ENCODE measurements at regions not wholly inside any gene's neighbourhood (a gene's known extent, or its start where the extent isn't known, plus 50 kb on each side); places are given as distances from the start of the nearest gene placed in this dataset.
"Not testable (repeated sequence)": the region's sequence is repeated elsewhere in the genome, so short reads cannot be mapped to it uniquely, and the experiment has no call there.

DNA sequence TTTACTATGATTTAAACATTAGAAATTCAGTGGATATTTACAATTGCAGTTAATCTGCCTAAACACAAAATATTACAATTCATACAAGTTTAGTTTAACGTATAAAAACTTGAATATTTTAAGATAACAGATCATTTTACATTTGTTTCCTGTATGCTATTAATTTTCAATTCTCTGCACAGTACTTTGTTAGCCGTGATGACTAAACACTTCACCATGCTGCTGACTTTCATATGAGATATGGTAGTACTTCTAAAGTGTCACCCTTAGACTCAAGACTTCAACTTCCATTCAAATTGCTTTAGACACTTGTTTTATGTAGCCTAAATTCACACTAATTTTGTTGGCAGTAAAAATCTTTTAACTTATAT is 1646.4 kb upstream of the ADGRL3 start:
- peaks cover 19% of the 10 kb centered on the region for H3K9me3 Mint-ChIP-seq
- H3K27me3 Mint-ChIP-seq: no peaks in the 10 kb centered on the region
- no peak overlapping the region for H3K27ac Mint-ChIP-seq
- no peak overlapping the region for H3K4me3 Mint-ChIP-seq
- no peaks in the 10 kb centered on the region for H3K36me3 Mint-ChIP-seq
- H3K4me1 Mint-ChIP-seq: no peaks in the 10 kb centered on the region

DNA sequence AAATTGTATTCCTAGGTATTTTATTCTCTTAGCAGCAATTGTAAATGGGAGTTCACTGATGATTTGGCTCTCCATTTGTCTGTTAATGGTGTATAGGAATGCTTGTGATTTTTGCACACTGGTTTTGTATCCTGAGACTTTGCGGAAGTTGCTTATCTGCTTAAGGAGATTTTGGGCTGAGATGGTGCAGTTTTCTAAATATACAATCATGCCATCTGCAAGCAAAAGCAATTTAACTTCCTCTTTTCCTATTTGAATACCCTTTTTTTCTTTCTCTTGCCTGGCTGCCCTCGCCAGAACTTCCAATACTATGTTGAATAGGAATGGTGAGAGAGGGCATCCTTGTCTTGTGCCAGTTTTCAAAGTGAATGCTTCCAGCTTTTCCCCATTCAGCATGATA is 1643.9 kb upstream of the ADGRL3 start:
- not testable (repeated sequence) for H3K27me3 Mint-ChIP-seq, H3K4me3 Mint-ChIP-seq, H3K27ac Mint-ChIP-seq, H3K36me3 Mint-ChIP-seq, H3K4me1 Mint-ChIP-seq
- H3K9me3 Mint-ChIP-seq: peaks cover 17% of the 10 kb centered on the region

DNA sequence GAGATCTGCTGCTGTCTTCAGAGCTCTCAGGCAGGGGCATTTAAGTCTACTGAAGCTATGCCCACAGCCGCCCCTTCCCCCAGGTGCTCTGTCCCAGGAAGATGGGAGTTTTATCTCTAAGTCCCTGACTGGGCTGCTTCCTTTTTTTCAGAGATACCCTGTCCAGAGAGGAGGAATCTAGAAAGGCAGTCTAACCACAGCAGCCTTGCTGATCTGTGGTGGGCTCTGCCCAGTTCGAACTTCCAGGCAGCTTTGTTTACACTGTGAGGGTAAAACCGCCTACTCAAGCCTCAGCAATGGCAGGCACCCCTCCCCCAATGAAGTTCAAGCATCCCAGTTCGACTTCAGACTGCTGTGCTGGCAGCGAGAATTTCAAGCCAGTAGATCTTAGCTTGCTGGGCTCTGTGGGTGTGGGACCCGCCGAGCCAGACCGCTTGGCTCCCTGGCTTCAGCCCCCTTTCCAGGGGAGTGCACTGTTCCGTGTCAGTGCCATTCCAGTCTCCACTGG is 1639.9 kb upstream of the ADGRL3 start:
- not testable (repeated sequence) for H3K4me3 Mint-ChIP-seq, H3K4me1 Mint-ChIP-seq

DNA sequence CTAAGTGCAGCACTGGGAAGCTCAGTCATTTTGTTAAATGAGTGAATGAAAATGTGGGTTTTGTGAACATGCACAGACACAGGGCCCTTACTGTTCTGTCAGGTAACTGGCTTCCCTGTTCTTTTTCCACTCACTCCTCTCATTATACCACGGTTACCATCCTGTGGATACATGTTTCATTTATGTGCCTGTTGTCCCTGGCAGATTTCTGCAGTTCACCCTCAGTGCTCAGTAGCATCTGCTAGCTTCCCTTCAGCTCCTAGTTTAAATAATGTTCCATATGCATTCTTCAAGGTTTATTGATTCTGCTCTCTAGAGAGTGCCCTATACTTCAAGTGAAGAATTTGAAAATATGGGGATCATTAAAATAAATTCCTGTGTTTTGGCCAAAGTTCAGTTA is 1634.3 kb upstream of the ADGRL3 start:
- Mint-ChIP-seq H3K36me3 (no peaks in the 10 kb centered on the region), H3K27me3 (no peaks in the 10 kb centered on the region), H3K4me3 (no peak overlapping the region), H3K4me1 (no peaks in the 10 kb centered on the region), H3K27ac (no peak overlapping the region), H3K9me3 (no peaks in the 10 kb centered on the region)

More for the DNA sequence above, 1639.9 kb upstream of the ADGRL3 start:
- H3K36me3 Mint-ChIP-seq, H3K27me3 Mint-ChIP-seq, H3K27ac Mint-ChIP-seq: not testable (repeated sequence)
- peaks cover 11% of the 10 kb centered on the region for H3K9me3 Mint-ChIP-seq

- H3K27me3 Mint-ChIP-seq: no peaks in the 10 kb centered on the region
- no peak overlapping the region for H3K27ac Mint-ChIP-seq
- no peak overlapping the region for H3K4me3 Mint-ChIP-seq
- H3K36me3 Mint-ChIP-seq: no peaks in the 10 kb centered on the region
- peaks cover 5% of the 10 kb centered on the region for H3K9me3 Mint-ChIP-seq
- no peaks in the 10 kb centered on the region for H3K4me1 Mint-ChIP-seq
Measured at GRCh38 chr4:59570860-59571476, 1629.2 kb upstream of the ADGRL3 start.

DNA sequence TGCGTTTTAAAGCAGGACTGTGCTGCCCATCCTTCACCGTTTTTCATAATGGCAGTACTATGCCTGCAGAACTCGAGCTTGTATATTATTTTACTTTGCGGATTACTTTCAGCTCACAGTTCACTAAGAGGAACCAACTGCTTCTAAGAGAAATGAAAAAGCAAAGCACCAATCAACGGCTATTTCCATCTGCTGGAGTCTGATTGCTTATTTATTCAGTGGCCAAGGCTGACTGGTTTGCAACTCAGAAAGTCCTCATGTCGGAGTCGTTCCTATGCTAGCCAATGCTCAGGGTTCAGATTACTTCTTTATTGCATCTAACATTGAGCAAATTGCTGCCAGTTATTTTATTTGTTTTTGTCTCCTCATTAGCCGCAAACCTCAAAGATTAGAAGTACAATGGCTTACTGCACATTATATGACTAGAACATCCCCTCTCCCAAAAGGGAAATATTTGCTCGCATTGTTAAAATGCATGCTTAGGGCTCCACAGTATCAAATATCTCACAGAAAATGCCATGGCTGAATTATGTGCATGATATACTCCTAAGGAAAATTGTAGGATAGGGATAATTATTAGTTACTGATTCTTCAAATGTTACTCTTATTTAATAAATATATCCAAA is 1628.2 kb upstream of the ADGRL3 start:
- H3K27ac Mint-ChIP-seq: no peak overlapping the region
- no peaks in the 10 kb centered on the region for H3K4me1 Mint-ChIP-seq
- H3K4me3 Mint-ChIP-seq: no peak overlapping the region
- H3K36me3 Mint-ChIP-seq: no peaks in the 10 kb centered on the region
- no peaks in the 10 kb centered on the region for H3K27me3 Mint-ChIP-seq
- H3K9me3 Mint-ChIP-seq: peaks cover 5% of the 10 kb centered on the region

DNA sequence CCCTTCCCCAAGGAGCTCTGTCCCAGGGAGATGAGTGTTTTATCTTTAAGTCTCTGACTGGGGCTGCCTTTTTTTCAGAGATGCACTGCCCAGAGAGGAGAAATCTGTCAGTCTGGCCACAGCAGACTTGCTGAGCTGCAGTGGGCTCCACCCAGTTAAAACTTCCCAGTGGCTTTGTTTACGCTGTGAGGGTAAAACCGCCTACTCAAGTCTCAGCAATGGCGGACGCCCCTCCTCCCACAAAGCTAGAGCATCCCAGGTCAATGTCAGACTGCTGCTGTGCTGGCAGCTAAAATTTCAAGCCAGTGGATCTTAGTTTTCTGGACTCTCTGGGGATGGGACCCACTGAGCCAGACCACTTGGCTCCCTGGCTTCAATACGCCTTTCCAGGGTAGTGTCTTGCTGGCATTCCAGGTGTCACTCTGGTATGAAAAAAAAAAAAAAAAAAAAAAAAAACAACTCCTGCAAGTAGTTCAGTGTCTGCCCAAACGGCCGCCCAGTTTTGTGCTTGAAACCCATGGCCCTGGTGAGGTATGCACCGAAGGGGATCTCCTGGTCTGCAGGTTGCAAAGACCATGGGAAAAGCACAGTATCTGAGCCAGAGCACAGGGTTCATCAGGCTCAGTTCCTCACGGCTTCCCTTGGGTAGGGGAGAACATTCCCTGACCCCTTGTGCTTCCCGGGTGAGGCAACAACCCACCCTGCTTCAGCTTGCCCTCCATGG is 1616.1 kb upstream of the ADGRL3 start:
- Mint-ChIP-seq H3K27ac (no peak overlapping the region), H3K27me3 (no peaks in the 10 kb centered on the region), H3K36me3 (peaks cover 1% of the 10 kb centered on the region), H3K9me3 (peaks cover 12% of the 10 kb centered on the region), H3K4me3 (no peak overlapping the region), H3K4me1 (no peaks in the 10 kb centered on the region)

GRCh38 chr4:59597536-59598329 is 1602.4 kb upstream of the ADGRL3 start:
- H3K27me3 Mint-ChIP-seq: no peaks in the 10 kb centered on the region
- H3K4me3 Mint-ChIP-seq: no peak overlapping the region
- no peak overlapping the region for H3K27ac Mint-ChIP-seq
- H3K4me1 Mint-ChIP-seq: no peaks in the 10 kb centered on the region
- no peaks in the 10 kb centered on the region for H3K36me3 Mint-ChIP-seq
- H3K9me3 Mint-ChIP-seq: peaks cover 14% of the 10 kb centered on the region

DNA sequence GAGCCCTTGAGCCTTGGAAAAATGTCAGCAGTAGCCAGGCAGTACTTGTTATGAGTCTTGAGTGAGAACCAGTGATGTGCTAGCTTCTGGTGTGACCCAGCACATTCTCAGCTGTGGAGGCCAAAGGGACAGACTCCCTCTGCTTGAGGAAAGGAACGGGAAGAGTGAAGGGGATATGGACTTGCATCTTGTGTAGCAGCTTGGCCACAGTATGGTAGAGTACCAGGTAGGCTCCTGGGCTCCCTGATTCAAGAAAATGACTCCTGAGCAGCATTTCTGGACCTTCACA is 1601.9 kb upstream of the ADGRL3 start:
- Mint-ChIP-seq H3K4me1 (no peaks in the 10 kb centered on the region), H3K9me3 (peaks cover 14% of the 10 kb centered on the region), H3K36me3 (no peaks in the 10 kb centered on the region), H3K4me3 (no peak overlapping the region), H3K27ac (no peak overlapping the region), H3K27me3 (no peaks in the 10 kb centered on the region)

DNA sequence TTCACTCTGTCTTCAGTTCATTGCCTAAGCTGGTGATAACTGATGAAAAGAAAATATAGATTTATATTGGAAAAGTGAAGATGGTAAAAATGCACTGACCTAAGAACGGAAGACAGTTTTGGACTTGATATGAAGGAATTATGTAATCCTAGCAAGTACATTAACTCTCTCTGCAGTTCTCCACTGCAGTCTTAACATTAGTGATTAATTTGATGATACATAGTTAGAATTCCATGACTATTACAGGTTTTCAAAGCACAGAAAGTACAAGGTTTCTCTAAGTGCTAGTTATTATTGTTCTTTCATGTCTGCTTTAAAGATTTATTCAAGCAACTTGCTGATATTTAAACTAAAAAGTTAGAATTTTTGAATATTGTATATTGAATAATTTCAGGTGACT is 1591.7 kb upstream of the ADGRL3 start:
- H3K27me3 Mint-ChIP-seq: no peaks in the 10 kb centered on the region
- H3K36me3 Mint-ChIP-seq: no peaks in the 10 kb centered on the region
- peaks cover 6% of the 10 kb centered on the region for H3K9me3 Mint-ChIP-seq
- no peaks in the 10 kb centered on the region for H3K4me1 Mint-ChIP-seq
- H3K4me3 Mint-ChIP-seq: no peak overlapping the region
- H3K27ac Mint-ChIP-seq: no peak overlapping the region

GRCh38 chr4:59612235-59612634 is 1587.9 kb upstream of the ADGRL3 start:
- no peaks in the 10 kb centered on the region for H3K9me3 Mint-ChIP-seq
- H3K27ac Mint-ChIP-seq: no peak overlapping the region
- H3K27me3 Mint-ChIP-seq: no peaks in the 10 kb centered on the region
- no peak overlapping the region for H3K4me3 Mint-ChIP-seq
- no peaks in the 10 kb centered on the region for H3K4me1 Mint-ChIP-seq
- no peaks in the 10 kb centered on the region for H3K36me3 Mint-ChIP-seq

- Mint-ChIP-seq H3K27me3 (no peaks in the 10 kb centered on the region), H3K27ac (no peak overlapping the region), H3K4me3 (no peak overlapping the region), H3K9me3 (peaks cover 5% of the 10 kb centered on the region), H3K4me1 (no peaks in the 10 kb centered on the region), H3K36me3 (no peaks in the 10 kb centered on the region)
Measured at GRCh38 chr4:59615316-59615715, 1584.8 kb upstream of the ADGRL3 start.

DNA sequence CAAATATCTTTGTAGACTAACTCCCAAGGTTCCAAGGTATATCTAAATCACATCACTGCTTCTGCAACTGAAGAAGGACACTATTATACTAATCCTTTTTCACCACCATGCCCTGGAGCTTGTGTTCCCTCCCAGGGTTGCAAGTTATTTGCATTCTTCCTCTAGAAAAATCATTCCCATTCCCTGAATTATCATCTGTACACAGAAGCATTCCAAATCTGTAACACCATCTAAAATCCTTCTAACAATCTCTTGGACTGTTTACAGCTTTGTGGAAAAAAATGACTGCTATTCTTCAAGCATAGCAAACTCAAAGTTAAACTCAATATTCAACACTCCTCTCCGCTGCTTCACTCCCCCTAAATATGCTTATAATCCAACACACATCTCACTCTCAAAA is 1570.8 kb upstream of the ADGRL3 start:
- Mint-ChIP-seq H3K27me3 (no peaks in the 10 kb centered on the region), H3K27ac (no peak overlapping the region)

DNA sequence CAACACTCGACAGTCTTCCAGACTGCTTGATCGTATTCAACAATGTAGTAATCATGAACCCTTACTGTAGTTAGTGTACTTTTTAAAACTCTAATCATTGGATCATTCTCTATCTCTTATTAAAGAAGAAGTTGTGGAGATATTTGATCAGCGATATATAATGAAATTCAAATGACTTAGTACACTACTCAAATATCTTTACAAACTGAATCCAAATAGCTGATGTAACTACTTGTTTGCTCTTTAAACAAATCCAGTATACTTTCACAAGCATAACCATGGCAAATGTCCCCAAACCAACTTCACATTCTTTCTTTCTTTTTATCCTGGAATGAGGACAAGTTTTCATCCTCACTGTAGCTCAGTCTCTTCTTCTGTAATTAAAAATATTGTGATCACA is 1569.9 kb upstream of the ADGRL3 start:
- H3K36me3 Mint-ChIP-seq: no peaks in the 10 kb centered on the region
- H3K4me1 Mint-ChIP-seq: no peaks in the 10 kb centered on the region
- H3K27ac Mint-ChIP-seq: no peak overlapping the region
- peaks cover 5% of the 10 kb centered on the region for H3K9me3 Mint-ChIP-seq
- no peak overlapping the region for H3K4me3 Mint-ChIP-seq
- no peaks in the 10 kb centered on the region for H3K27me3 Mint-ChIP-seq

More for the DNA sequence above, 1570.8 kb upstream of the ADGRL3 start:
- Mint-ChIP-seq H3K36me3 (no peaks in the 10 kb centered on the region), H3K9me3 (peaks cover 5% of the 10 kb centered on the region), H3K4me1 (no peaks in the 10 kb centered on the region), H3K4me3 (no peak overlapping the region)

DNA sequence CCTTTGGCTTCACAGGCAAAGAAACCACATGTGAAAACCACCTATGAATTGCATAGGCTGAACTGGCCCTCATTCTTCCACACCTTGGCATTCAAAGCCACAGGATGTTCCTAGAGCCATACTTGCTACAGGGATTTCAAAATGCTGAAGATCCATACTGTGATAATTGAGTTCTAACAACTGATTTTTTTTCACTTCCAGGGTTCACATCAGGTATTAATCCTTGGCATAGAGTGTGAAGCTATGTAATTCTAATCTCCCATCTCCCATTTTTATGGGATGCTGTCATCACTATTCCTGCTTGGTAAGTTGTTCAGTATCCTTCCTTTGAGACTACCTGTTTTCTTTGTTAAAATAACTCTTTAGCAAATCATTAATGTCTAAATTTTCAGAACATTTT is 1569.2 kb upstream of the ADGRL3 start:
- no peaks in the 10 kb centered on the region for H3K27me3 Mint-ChIP-seq
- H3K4me3 Mint-ChIP-seq: no peak overlapping the region
- no peaks in the 10 kb centered on the region for H3K4me1 Mint-ChIP-seq
- peaks cover 9% of the 10 kb centered on the region for H3K9me3 Mint-ChIP-seq
- H3K27ac Mint-ChIP-seq: no peak overlapping the region
- no peaks in the 10 kb centered on the region for H3K36me3 Mint-ChIP-seq

DNA sequence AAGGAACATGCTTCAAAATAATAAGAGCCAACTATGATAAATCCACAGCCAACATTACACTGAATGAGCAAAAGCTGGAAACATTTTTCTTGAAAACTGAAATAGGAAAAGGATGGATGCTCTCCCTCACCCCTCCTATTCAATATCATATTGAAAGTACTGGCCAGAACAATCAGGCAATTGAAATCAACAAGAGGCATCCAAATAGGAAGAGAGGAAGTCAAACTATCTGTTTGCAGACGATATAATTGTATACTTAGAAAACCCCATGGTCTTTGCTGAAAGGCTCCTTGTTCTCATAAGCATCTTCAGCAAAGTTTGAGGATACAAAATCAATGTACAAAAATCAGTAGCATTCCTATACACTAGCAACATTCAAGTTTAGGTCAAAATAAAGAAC is 1562.5 kb upstream of the ADGRL3 start:
- Mint-ChIP-seq H3K36me3 (no peaks in the 10 kb centered on the region), H3K27me3 (no peaks in the 10 kb centered on the region), H3K27ac (no peak overlapping the region), H3K4me3 (no peak overlapping the region), H3K9me3 (peaks cover 36% of the 10 kb centered on the region), H3K4me1 (no peaks in the 10 kb centered on the region)

All from activated naive CD4-positive, alpha-beta T cell treated with anti-CD3 and anti-CD28 coated beads, Interleukin-2, amount 50 U/mL, for 24 hours (primary cell).